MCF 10A (cell line): ENCODE measurements at regions not wholly inside any gene's neighbourhood (a gene's known extent, or its start where the extent isn't known, plus 50 kb on each side); places are given as distances from the start of the nearest gene placed in this dataset.
"Not testable (repeated sequence)": the region's sequence is repeated elsewhere in the genome, so short reads cannot be mapped to it uniquely, and the experiment has no call there.

Source experiments
- BruUV-seq: library from RNA; stranded (reverse); fragments of 400-500 nt; replicated peaks from 2 replicates; lab custom pipeline; 2021; lab: Mats Ljungman, UMichigan
- CTCF ChIA-PET: fragments of 300-600 bp; sonication (Branson Sonifier 250); formaldehyde crosslinking; extraction: SDS; loops from one replicate; lab custom pipeline; 2021; ENCODE audit warnings: antibody characterized with exemption, inconsistent platforms; lab: Yijun Ruan, JAX
- POLR2A ChIA-PET: fragments of 300-600, 350-650 bp; sonication (Branson Sonifier 250); formaldehyde crosslinking; extraction: SDS; loops from one replicate; lab custom pipeline; 2020; ENCODE audit warnings: antibody characterized with exemption, inconsistent platforms; lab: Yijun Ruan, JAX
- DNase-seq: peaks from one replicate; pipeline ENCODE4 v3.0.0-alpha.2; 2018; ENCODE audit not compliant: unreplicated experiment
- H3K27ac Mint-ChIP-seq: one replicate; pipeline ENCODE4 v1.8.0; 2022; ENCODE audit warnings: mild to moderate bottlenecking, low read depth, mixed read lengths; ENCODE audit not compliant: unreplicated experiment
- H3K27me3 Mint-ChIP-seq: one replicate; pipeline ENCODE4 v1.8.0; 2022; ENCODE audit warnings: mixed read lengths; ENCODE audit not compliant: insufficient read depth, unreplicated experiment
- H3K36me3 Mint-ChIP-seq: one replicate; pipeline ENCODE4 v1.8.0; 2022; ENCODE audit warnings: mild to moderate bottlenecking, moderate library complexity, mixed read lengths; ENCODE audit not compliant: insufficient read depth, unreplicated experiment
- H3K4me1 Mint-ChIP-seq: one replicate; pipeline ENCODE4 v1.8.0; 2022; ENCODE audit warnings: mixed read lengths; ENCODE audit not compliant: insufficient read depth, unreplicated experiment
- H3K4me3 Mint-ChIP-seq: one replicate; pipeline ENCODE4 v1.8.0; 2022; ENCODE audit warnings: mild to moderate bottlenecking, moderate library complexity, mixed read lengths; ENCODE audit not compliant: unreplicated experiment
- H3K9me3 Mint-ChIP-seq: one replicate; pipeline ENCODE4 v1.8.0; 2022; ENCODE audit warnings: mixed read lengths; ENCODE audit not compliant: unreplicated experiment
- CTCF ChIP-seq: fragments of 200-600 bp; IDR thresholded peaks from one replicate; pipeline ENCODE4 v1.8.0; 2022; ENCODE audit warnings: antibody characterized with exemption, mild to moderate bottlenecking; ENCODE audit not compliant: unreplicated experiment
- intact Hi-C: fragments of 100-400 bp; cut with micrococcal nuclease; formaldehyde crosslinking; loops from 2 replicates; pipeline ENCODE4 v1.14.1; 2022

DNA sequence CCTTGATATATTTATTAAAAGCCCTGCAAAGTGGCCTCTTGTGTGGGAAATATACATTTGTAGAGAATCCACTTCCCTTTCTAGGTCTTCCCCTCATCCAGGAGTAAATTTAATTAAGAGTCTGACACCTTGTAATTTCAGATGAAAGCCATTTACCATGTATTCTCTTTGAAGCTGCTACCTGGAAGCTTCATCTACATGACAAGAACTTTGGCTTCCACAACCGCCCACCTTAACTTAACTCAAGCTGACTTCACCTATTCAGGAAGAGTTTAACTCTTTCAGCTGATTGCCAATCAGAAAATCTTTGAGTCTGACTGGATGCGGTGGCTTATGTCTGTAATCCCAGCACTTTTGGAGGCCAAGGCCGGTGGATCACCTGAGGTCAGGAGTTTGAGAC, 899.9 kb downstream of the TAF11L14 start:
- no peak for DNase-seq
- CTCF ChIA-PET: no interaction called here
- Mint-ChIP-seq H3K27ac (no peak overlapping the region), H3K9me3 (no peaks in the 10 kb centered on the region), H3K36me3 (no peaks in the 10 kb centered on the region), H3K27me3 (no peaks in the 10 kb centered on the region), H3K4me1 (no peaks in the 10 kb centered on the region), H3K4me3 (no peak overlapping the region)
- POLR2A ChIA-PET: no interaction called here
- intact Hi-C loops: no loop called here
- no TSS peak for BruUV-seq
- TF ChIP-seq CTCF: no peak

GRCh38 chr5:18535753-18536152, 901.5 kb downstream of the TAF11L14 start:
- CTCF ChIA-PET, H3K4me1 Mint-ChIP-seq, DNase-seq, BruUV-seq, POLR2A ChIA-PET, H3K27me3 Mint-ChIP-seq, H3K36me3 Mint-ChIP-seq, H3K4me3 Mint-ChIP-seq, H3K27ac Mint-ChIP-seq, intact Hi-C loops, H3K9me3 Mint-ChIP-seq: not testable (repeated sequence)

DNA sequence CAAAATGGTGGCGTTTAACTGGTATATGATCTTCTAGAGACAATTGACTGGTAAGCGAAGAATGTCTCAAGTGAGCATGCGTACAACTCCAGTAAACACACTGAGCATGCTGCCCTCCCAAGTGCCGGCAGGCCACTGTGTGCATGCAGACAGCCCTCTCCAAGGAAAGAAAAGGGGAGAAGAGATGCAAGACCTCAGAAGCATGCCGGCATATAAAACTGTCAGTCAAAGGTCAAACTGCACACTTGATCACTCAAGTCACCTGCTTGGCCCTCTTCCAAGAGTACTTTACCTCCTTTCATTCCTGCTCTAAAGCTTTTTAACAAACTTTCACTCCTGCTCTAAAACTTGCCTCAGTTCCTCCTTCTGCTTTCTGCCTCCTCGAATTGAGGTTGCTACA, 910.2 kb downstream of the TAF11L14 start:
- no peak for DNase-seq
- CTCF ChIA-PET: no interaction called here
- H3K4me3 Mint-ChIP-seq: no peak overlapping the region
- H3K36me3 Mint-ChIP-seq: no peaks in the 10 kb centered on the region
- peaks cover 5% of the 10 kb centered on the region for H3K9me3 Mint-ChIP-seq
- intact Hi-C loops: no loop called here
- no TSS peak for BruUV-seq
- no peaks in the 10 kb centered on the region for H3K27me3 Mint-ChIP-seq
- H3K27ac Mint-ChIP-seq: no peak overlapping the region
- TF ChIP-seq CTCF: no peak
- POLR2A ChIA-PET: interaction anchor here (0.6 kb wide), 1 partner anchor 39 kb away, joined by 3 read pairs; no protein-coding TSS in a partner anchor
- no peaks in the 10 kb centered on the region for H3K4me1 Mint-ChIP-seq

GRCh38 chr5:18546591-18546990, 912.3 kb downstream of the TAF11L14 start:
- BruUV-seq: no TSS peak
- H3K36me3 Mint-ChIP-seq: no peaks in the 10 kb centered on the region
- no peak overlapping the region for H3K4me3 Mint-ChIP-seq
- TF ChIP-seq CTCF: no peak
- no peak overlapping the region for H3K27ac Mint-ChIP-seq
- H3K9me3 Mint-ChIP-seq: peaks cover 8% of the 10 kb centered on the region
- intact Hi-C loops: no loop called here
- CTCF ChIA-PET: interaction anchor here (0.5 kb wide), 1 partner anchor 24 kb away, joined by 3 read pairs; no protein-coding TSS in a partner anchor
- DNase-seq: no peak
- no peaks in the 10 kb centered on the region for H3K27me3 Mint-ChIP-seq
- H3K4me1 Mint-ChIP-seq: no peaks in the 10 kb centered on the region
- POLR2A ChIA-PET: no interaction called here

- BruUV-seq: no TSS peak
- Mint-ChIP-seq H3K36me3 (no peaks in the 10 kb centered on the region), H3K4me3 (no peak overlapping the region), H3K4me1 (peaks cover 10% of the 10 kb centered on the region), H3K9me3 (peaks cover 8% of the 10 kb centered on the region), H3K27me3 (no peaks in the 10 kb centered on the region), H3K27ac (no peak overlapping the region)
- ChIA-PET POLR2A (no interaction called here), CTCF (no interaction called here)
- DNase-seq: no peak
- intact Hi-C loops: no loop called here
- no peak for TF ChIP-seq CTCF
Observed at GRCh38 chr5:18551716-18552115, 917.5 kb downstream of the TAF11L14 start.
